K562 (cell line): ENCODE measurements at regions not wholly inside any gene's neighbourhood (a gene's known extent, or its start where the extent isn't known, plus 50 kb on each side); places are given as distances from the start of the nearest gene placed in this dataset.
A peak's percentile ranks its signal among the peaks of the same experiment; 100 is the strongest.

ENCODE experiments used
- ATAC-seq: fragments of 200-7000 bp; cut with Tn5 transposase; 3 replicates; pipeline ENCODE4 v1.9.1; 2020; ENCODE audit warnings: moderate library complexity
- BruUV-seq: library from RNA; stranded (reverse); fragments of 400-500 nt; replicated peaks from 2 replicates; lab custom pipeline; 2021; lab: Mats Ljungman, UMichigan
- CTCF ChIA-PET: fragments of 300-600 bp; formaldehyde crosslinking; extraction: SDS; loops from one replicate; lab custom pipeline; 2021; ENCODE audit warnings: low intra/inter-chr PET ratio; lab: Yijun Ruan, JAX
- POLR2A ChIA-PET: fragments of 300-600, 350-650 bp; sonication (Branson Sonifier 250); formaldehyde crosslinking; extraction: SDS; loops from one replicate; lab custom pipeline; 2021; ENCODE audit warnings: antibody characterized with exemption, inconsistent platforms; lab: Yijun Ruan, JAX
- DNase-seq, 4 experiments: peaks; one replicate each; pipeline versions ENCODE4 v3.0.0 to v3.0.0-alpha.2; 2011 to 2018; ENCODE audit warnings: low spot score in 3 of 4, mixed read lengths in 3 of 4; ENCODE audit errors: extremely low read depth in 1 of 4
- FAIRE-seq: peaks from 2 replicates; lab custom pipeline; 2011; peaks lifted over from hg19 to GRCh38; lab: Jason Lieb, UNC
- H2AFZ ChIP-seq: 2 replicates; pipeline ENCODE4 v1.6.0; 2011; ENCODE audit warnings: low read depth, low read length, control low read depth, inconsistent platforms
- H3K27ac ChIP-seq: fragments of 200-600 bp; 3 replicates; pipeline ENCODE4 v1.8.0; 2011; ENCODE audit warnings: low read depth, mild to moderate bottlenecking, control low read depth, inconsistent platforms, low read length, moderate library complexity, mixed read lengths; ENCODE audit errors: extremely low read depth
- H3K27me3 ChIP-seq, 2 experiments: fragments of 300-600 bp in 1 of 2; 2 replicates in 1 of 2; 3 replicates in 1 of 2; pipeline versions ENCODE4 v1.6.0 to v1.8.0; 2011; ENCODE audit warnings: inconsistent platforms in 2 of 2, low read length in 2 of 2, mild to moderate bottlenecking in 1 of 2, mixed read lengths in 1 of 2, moderate library complexity in 1 of 2; ENCODE audit not compliant: control insufficient read depth in 2 of 2, insufficient read depth in 2 of 2
- H3K36me3 ChIP-seq: fragments of 300-600 bp; 3 replicates; pipeline ENCODE4 v1.8.0; 2011; ENCODE audit warnings: mild to moderate bottlenecking, low read length, inconsistent platforms; ENCODE audit not compliant: control insufficient read depth, insufficient read depth
- H3K4me1 ChIP-seq, 2 experiments: fragments of 200-600 bp in 1 of 2; replicated peaks in 1 of 2; 2 replicates in 1 of 2; 3 replicates in 1 of 2; pipeline versions ENCODE4 v1.5.1 to v1.8.0; 2011; ENCODE audit warnings: inconsistent platforms in 2 of 2, low read length in 2 of 2, mild to moderate bottlenecking in 1 of 2, mixed read lengths in 1 of 2, moderate library complexity in 1 of 2; ENCODE audit not compliant: control insufficient read depth in 2 of 2, insufficient read depth in 2 of 2
- H3K4me2 ChIP-seq: 2 replicates; pipeline ENCODE4 v1.6.1; 2011; ENCODE audit warnings: low read length, control low read depth, inconsistent platforms, mixed read lengths; ENCODE audit not compliant: insufficient read depth
- H3K4me3 ChIP-seq: fragments of 200-600 bp; sonication (generic), shearing (Covaris generic); 2 replicates; pipeline ENCODE4 v1.5.1; 2016; ENCODE audit warnings: control low read depth, inconsistent platforms
- H3K79me2 ChIP-seq: fragments of 200-600 bp; 3 replicates; pipeline ENCODE4 v1.8.0; 2011; ENCODE audit warnings: low read length, inconsistent platforms; ENCODE audit not compliant: control insufficient read depth, insufficient read depth
- H3K9ac ChIP-seq, 2 experiments: 2 replicates each; pipeline versions ENCODE4 v1.6.0 to v1.6.1; 2011; ENCODE audit warnings: low read depth in 2 of 2, low read length in 2 of 2, control low read depth in 1 of 2, inconsistent platforms in 1 of 2, mild to moderate bottlenecking in 1 of 2, mixed read lengths in 1 of 2; ENCODE audit not compliant: insufficient read depth in 1 of 2
- H3K9me1 ChIP-seq: one replicate; pipeline ENCODE4 v1.6.0; 2011; ENCODE audit warnings: inconsistent platforms, mild to moderate bottlenecking, low read length, moderate library complexity; ENCODE audit not compliant: control insufficient read depth, insufficient read depth
- H3K9me3 ChIP-seq: replicated peaks from 2 replicates; pipeline ENCODE4 v1.5.1; 2011; ENCODE audit warnings: low read depth, low read length, inconsistent platforms; ENCODE audit not compliant: control insufficient read depth, insufficient read depth
- H4K20me1 ChIP-seq: replicated peaks from 2 replicates; pipeline ENCODE4 v1.6.1; 2011; ENCODE audit warnings: low read length, inconsistent platforms, mixed read lengths; ENCODE audit not compliant: control insufficient read depth, insufficient read depth
- TSC22D4 ChIP-seq: fragments of 450-650 bp; IDR thresholded peaks from 2 replicates; pipeline ENCODE4 v1.6.1; 2016; ENCODE audit warnings: missing genetic modification characterization, missing biosample characterization, control low read depth
- ZBTB49 ChIP-seq: sonication (generic); formaldehyde crosslinking; IDR thresholded peaks from 2 replicates; pipeline ENCODE4 v1.8.0; 2022; ENCODE audit warnings: missing genetic modification reagents, mild to moderate bottlenecking, borderline replicate concordance
- ZNF511 ChIP-seq: sonication (generic); formaldehyde crosslinking; IDR thresholded peaks from 2 replicates; pipeline ENCODE4 v1.8.0; 2022; ENCODE audit warnings: mild to moderate bottlenecking, missing genetic modification reagents
- ZNF655 ChIP-seq: fragments of 250-450 bp; sonication (Bioruptor Pico); IDR thresholded peaks from 2 replicates; pipeline ENCODE4 v1.5.0; 2021
- WGBS: fragments of 100-300 bp; shearing (Covaris generic); methylation state at CpG from one replicate; pipeline ENCODE4 v1.1.6; 2016; ENCODE audit warnings: low coverage, mixed read lengths; ENCODE audit not compliant: insufficient coverage; ENCODE audit errors: missing lambda C conversion rate; 5-methylcytosine and 5-hydroxymethylcytosine counted together
- in situ Hi-C: fragments of 300-500 bp; cut with MboI; formaldehyde crosslinking; loops from 4 replicates; pipeline ENCODE4 v1.15.0; 2018; ENCODE audit warnings: inconsistent platforms, mixed read lengths
- intact Hi-C: fragments of 100-400 bp; cut with micrococcal nuclease; formaldehyde crosslinking; loops from 2 replicates; pipeline ENCODE4 v1.14.2; 2022
- TF ChIP-seq, protein P1 (sequence below): fragments of 200-800 bp; sonication (Bioruptor generic); IDR thresholded peaks from 2 replicates; pipeline ENCODE4 v1.6.1; 2017; ENCODE audit warnings: missing genetic modification characterization, missing compliant biosample characterization

DNA sequence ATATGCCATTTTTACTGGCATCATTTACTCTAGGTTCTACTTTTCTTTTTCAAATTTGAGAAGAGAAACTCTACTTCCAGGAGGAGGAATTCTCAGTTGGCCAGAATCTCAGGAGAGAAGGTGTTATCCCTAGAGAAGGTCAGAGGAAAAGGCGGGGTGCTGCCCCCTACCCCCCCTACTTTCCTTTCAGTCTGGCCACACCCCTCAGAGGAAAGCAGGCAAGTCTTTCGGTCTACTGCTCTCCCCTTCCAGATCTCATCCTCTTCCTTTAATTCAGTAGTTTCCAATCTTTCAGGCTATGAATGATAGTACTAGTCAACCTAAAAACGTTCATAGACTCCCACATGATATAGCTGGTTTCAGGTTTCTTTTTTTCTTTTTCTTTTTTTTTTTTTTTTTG is 366.5 kb upstream of the TBL1XR1 start:
- in situ Hi-C loops: no loop called here

More for the DNA sequence above, 366.5 kb upstream of the TBL1XR1 start:
- Histone ChIP-seq H4K20me1 (no peaks in the 10 kb centered on the region), H3K4me1 (no peaks in the 10 kb centered on the region), H3K4me3 (no peak overlapping the region), H3K36me3 (no peaks in the 10 kb centered on the region), H3K79me2 (no peaks in the 10 kb centered on the region), H3K27me3 (no peaks in the 10 kb centered on the region; a peak in 1 of 5 replicates), H3K9ac (no peak overlapping the region), H2AFZ (no peak overlapping the region), H3K27ac (no peak overlapping the region), H3K9me1 (no peaks in the 10 kb centered on the region), H3K9me3 (no peaks in the 10 kb centered on the region)
- ChIA-PET POLR2A (no interaction called here), CTCF (no interaction called here)
- WGBS: 25% methylated on average over 3 of the region's 3 CpGs
- FAIRE-seq (no peak), DNase-seq (no peak)
- TF ChIP-seq, protein P1, sequence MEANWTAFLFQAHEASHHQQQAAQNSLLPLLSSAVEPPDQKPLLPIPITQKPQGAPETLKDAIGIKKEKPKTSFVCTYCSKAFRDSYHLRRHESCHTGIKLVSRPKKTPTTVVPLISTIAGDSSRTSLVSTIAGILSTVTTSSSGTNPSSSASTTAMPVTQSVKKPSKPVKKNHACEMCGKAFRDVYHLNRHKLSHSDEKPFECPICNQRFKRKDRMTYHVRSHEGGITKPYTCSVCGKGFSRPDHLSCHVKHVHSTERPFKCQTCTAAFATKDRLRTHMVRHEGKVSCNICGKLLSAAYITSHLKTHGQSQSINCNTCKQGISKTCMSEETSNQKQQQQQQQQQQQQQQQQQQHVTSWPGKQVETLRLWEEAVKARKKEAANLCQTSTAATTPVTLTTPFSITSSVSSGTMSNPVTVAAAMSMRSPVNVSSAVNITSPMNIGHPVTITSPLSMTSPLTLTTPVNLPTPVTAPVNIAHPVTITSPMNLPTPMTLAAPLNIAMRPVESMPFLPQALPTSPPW (CRISPR knock-in tag): 0 out of 2 replicates have a peak, but pooled peaks have one; percentile 17
- no peak for TF ChIP-seq ZNF511 (CRISPR knock-in tag)
- TF ChIP-seq TSC22D4 (tag): no peak
- TF ChIP-seq ZBTB49 (CRISPR knock-in tag): no peak
- TF ChIP-seq ZNF655 (CRISPR knock-in tag): no peak
- TF ChIP-seq, all 486 proteins: peak for 1
- ATAC-seq: no peak
- H3K4me2 ChIP-seq: no peak overlapping the region
- BruUV-seq: no TSS peak
- intact Hi-C loops: no loop called here
